IMR-90 (cell line): ENCODE measurements at regions not wholly inside any gene's neighbourhood (a gene's known extent, or its start where the extent isn't known, plus 50 kb on each side); places are given as distances from the start of the nearest gene placed in this dataset.
"Not testable (repeated sequence)": the region's sequence is repeated elsewhere in the genome, so short reads cannot be mapped to it uniquely, and the experiment has no call there.

ENCODE experiments used
- ATAC-seq: fragments of 200-7000 bp; cut with Tn5 transposase; 2 replicates; pipeline ENCODE4 v1.9.1; 2020; ENCODE audit warnings: low read depth, mild to moderate bottlenecking, moderate library complexity
- BruUV-seq: library from RNA; stranded (reverse); fragments of 400-500 nt; replicated peaks from 2 replicates; lab custom pipeline; 2021; lab: Mats Ljungman, UMichigan
- CTCF ChIA-PET: fragments of 300-600 bp; formaldehyde crosslinking; extraction: SDS; loops from one replicate; lab custom pipeline; 2021; ENCODE audit warnings: antibody characterized with exemption; lab: Yijun Ruan, JAX
- POLR2A ChIA-PET: fragments of 300-600 bp; sonication (Branson Sonifier 250); formaldehyde crosslinking; loops from one replicate; lab custom pipeline; 2022; ENCODE audit warnings: antibody characterized with exemption; ENCODE audit not compliant: unreplicated experiment; lab: Charles Lee
- DNase-seq: peaks from one replicate; pipeline ENCODE4 v3.0.0; 2013
- H2AFZ ChIP-seq: replicated peaks from 2 replicates; pipeline ENCODE3; 2013; ENCODE audit warnings: low read length, mild to moderate bottlenecking; ENCODE audit not compliant: poor library complexity
- H2AK5ac ChIP-seq: 2 replicates; pipeline ENCODE4 v1.6.1; 2013; ENCODE audit warnings: low read depth, low read length, inconsistent platforms
- H2AK9ac ChIP-seq: replicated peaks from 2 replicates; pipeline ENCODE3; 2013; ENCODE audit warnings: mild to moderate bottlenecking, low read depth, low read length, moderate library complexity; ENCODE audit not compliant: poor library complexity
- H2BK120ac ChIP-seq: 2 replicates; pipeline ENCODE4 v1.6.1; 2013; ENCODE audit warnings: low read depth, low read length, inconsistent platforms
- H2BK15ac ChIP-seq: 3 replicates; pipeline ENCODE4 v1.6.1; 2013; ENCODE audit warnings: low read depth, low read length, inconsistent platforms
- H2BK20ac ChIP-seq: 2 replicates; pipeline ENCODE4 v1.6.1; 2013; ENCODE audit warnings: low read depth, mild to moderate bottlenecking, inconsistent platforms, low read length, moderate library complexity
- H2BK5ac ChIP-seq: 2 replicates; pipeline ENCODE4 v1.6.1; 2013; ENCODE audit warnings: mild to moderate bottlenecking, low read depth, low read length, inconsistent platforms; ENCODE audit not compliant: poor library complexity, severe bottlenecking
- H3K14ac ChIP-seq: replicated peaks from 2 replicates; pipeline ENCODE4 v1.6.1; 2013; ENCODE audit warnings: low read depth, low read length, inconsistent platforms
- H3K18ac ChIP-seq: 2 replicates; pipeline ENCODE4 v1.6.1; 2013; ENCODE audit warnings: low read depth, low read length, control low read depth
- H3K23ac ChIP-seq: 2 replicates; pipeline ENCODE4 v1.6.1; 2013; ENCODE audit warnings: low read depth, low read length, inconsistent platforms
- H3K27ac ChIP-seq: 2 replicates; pipeline ENCODE4 v1.5.1; 2013; ENCODE audit warnings: mild to moderate bottlenecking, control low read depth, low read length; ENCODE audit not compliant: insufficient read depth
- H3K27me3 ChIP-seq: 2 replicates; pipeline ENCODE4 v1.6.1; 2013; ENCODE audit warnings: low read length; ENCODE audit not compliant: control insufficient read depth, insufficient read depth
- H3K36me3 ChIP-seq: 2 replicates; pipeline ENCODE4 v1.6.1; 2013; ENCODE audit warnings: low read length, mixed read lengths; ENCODE audit not compliant: control insufficient read depth, insufficient read depth
- H3K4ac ChIP-seq: 2 replicates; pipeline ENCODE4 v1.6.1; 2013; ENCODE audit warnings: low read depth, low read length, inconsistent platforms
- H3K4me1 ChIP-seq: 2 replicates; pipeline ENCODE4 v1.6.1; 2013; ENCODE audit warnings: low read length, mixed read lengths; ENCODE audit not compliant: control insufficient read depth, insufficient read depth
- H3K4me2 ChIP-seq: 2 replicates; pipeline ENCODE4 v1.6.1; 2013; ENCODE audit warnings: low read depth, mild to moderate bottlenecking, control low read depth, low read length, moderate library complexity
- H3K4me3 ChIP-seq: 2 replicates; pipeline ENCODE4 v1.5.1; 2013; ENCODE audit warnings: low read depth, mild to moderate bottlenecking, control low read depth, low read length, moderate library complexity; ENCODE audit not compliant: insufficient read depth
- H3K56ac ChIP-seq: 2 replicates; pipeline ENCODE4 v1.6.1; 2013; ENCODE audit warnings: low read length, inconsistent platforms; ENCODE audit not compliant: insufficient read depth; ENCODE audit errors: extremely low read depth
- H3K79me1 ChIP-seq, 2 experiments: 2 replicates each; pipeline ENCODE4 v1.6.1; 2013; ENCODE audit warnings: low read length in 2 of 2, inconsistent platforms in 1 of 2, low read depth in 1 of 2
- H3K9ac ChIP-seq: 2 replicates; pipeline ENCODE4 v1.6.1; 2013; ENCODE audit warnings: low read depth, low read length, control low read depth
- H3K9me1 ChIP-seq: 2 replicates; pipeline ENCODE4 v1.6.1; 2013; ENCODE audit warnings: low read length, inconsistent platforms; ENCODE audit not compliant: insufficient read depth
- H3K9me3 ChIP-seq: 2 replicates; pipeline ENCODE4 v1.6.1; 2013; ENCODE audit warnings: low read length; ENCODE audit not compliant: control insufficient read depth, insufficient read depth
- H4K20me1 ChIP-seq: 2 replicates; pipeline ENCODE4 v1.6.1; 2013; ENCODE audit warnings: low read length, inconsistent platforms; ENCODE audit not compliant: insufficient read depth
- H4K5ac ChIP-seq: 2 replicates; pipeline ENCODE4 v1.6.1; 2013; ENCODE audit warnings: mild to moderate bottlenecking, low read depth, low read length, control low read depth
- H4K8ac ChIP-seq, 2 experiments: 2 replicates each; pipeline ENCODE4 v1.6.1; 2013; ENCODE audit warnings: low read depth in 2 of 2, low read length in 2 of 2, control low read depth in 1 of 2, inconsistent platforms in 1 of 2
- H4K91ac ChIP-seq: 2 replicates; pipeline ENCODE4 v1.6.1; 2013; ENCODE audit warnings: low read depth, low read length, inconsistent platforms; ENCODE audit not compliant: insufficient read depth
- WGBS, 2 experiments: methylation state at CpG; one replicate each; pipeline versions ENCODE4 v1.1.5 to v1.1.7; 2013; ENCODE audit warnings: missing lambda C conversion rate in 2 of 2; ENCODE audit not compliant: insufficient read length in 1 of 2; ENCODE audit errors: extremely low coverage in 2 of 2; 5-methylcytosine and 5-hydroxymethylcytosine counted together
- dilution Hi-C: fragments of 300-500 bp; cut with HindIII; formaldehyde crosslinking; loops from one replicate; pipeline ENCODE4 v1.14.3; 2018; ENCODE audit warnings: low sequenced_read_pairs; ENCODE audit not compliant: unreplicated experiment
- in situ Hi-C: fragments of 300-500 bp; cut with MboI; formaldehyde crosslinking; loops from 3 replicates; pipeline ENCODE4 v1.14.3; 2019; ENCODE audit warnings: low sequenced_read_pairs, inconsistent platforms, mixed read lengths
- intact Hi-C: fragments of 100-400 bp; cut with micrococcal nuclease; formaldehyde crosslinking; loops from 2 replicates; pipeline ENCODE4 v1.10.0; 2022

DNA sequence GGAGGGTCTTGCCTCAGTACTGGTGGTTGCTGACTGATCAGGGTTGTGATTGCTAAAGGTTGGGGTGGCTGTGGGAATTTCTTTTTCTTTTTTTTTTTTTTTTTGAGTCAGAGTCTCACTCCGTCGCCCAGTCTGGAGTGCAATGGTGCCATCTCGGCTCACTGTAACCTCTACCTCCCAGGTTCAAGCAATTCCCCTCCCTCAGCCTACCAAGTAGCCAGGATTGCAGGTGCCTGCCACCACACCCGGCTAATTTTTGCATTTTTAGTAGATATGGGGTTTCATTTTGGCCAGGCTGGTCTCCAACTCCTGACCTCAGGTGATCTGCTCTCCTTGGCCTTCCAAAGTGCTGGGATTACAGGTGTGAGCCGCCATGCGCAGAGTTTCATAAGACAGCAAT is 632.9 kb upstream of the TPTE start:
- H2BK15ac ChIP-seq, H3K27me3 ChIP-seq: not testable (repeated sequence)

DNA sequence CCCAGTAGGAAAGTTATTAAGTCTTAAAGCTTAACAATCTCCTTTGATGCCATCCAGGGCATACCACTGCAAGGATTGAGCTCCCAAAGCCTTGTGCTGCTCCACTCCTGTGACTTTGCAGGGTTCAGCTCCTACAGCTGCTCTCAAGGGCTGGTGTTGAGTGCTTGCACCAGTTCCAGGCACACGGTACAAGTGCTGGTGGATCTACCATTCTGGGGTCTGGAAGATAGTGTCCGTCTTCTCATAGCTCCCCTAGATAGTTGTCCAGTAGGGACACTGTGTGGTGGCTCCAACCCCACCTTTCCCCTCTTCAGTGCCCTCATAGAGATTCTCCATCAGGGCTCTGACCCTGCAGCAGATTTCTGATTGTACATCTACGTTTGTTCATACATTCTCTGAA is 617.8 kb upstream of the TPTE start:
- H4K91ac ChIP-seq, H3K4me3 ChIP-seq, H3K56ac ChIP-seq, H3K27ac ChIP-seq, H4K20me1 ChIP-seq, H2BK15ac ChIP-seq, H3K4me2 ChIP-seq, CTCF ChIA-PET, H3K14ac ChIP-seq, intact Hi-C loops, DNase-seq, H4K8ac ChIP-seq, H3K9ac ChIP-seq, H3K4me1 ChIP-seq, H4K5ac ChIP-seq, dilution Hi-C loops, H3K9me1 ChIP-seq, H3K4ac ChIP-seq, H3K9me3 ChIP-seq, H2BK120ac ChIP-seq, H2AK9ac ChIP-seq, H3K79me1 ChIP-seq, H3K27me3 ChIP-seq, H3K18ac ChIP-seq, H2BK5ac ChIP-seq, H3K36me3 ChIP-seq, BruUV-seq, H2AFZ ChIP-seq, ATAC-seq, in situ Hi-C loops, POLR2A ChIA-PET, H3K23ac ChIP-seq, H2BK20ac ChIP-seq, H2AK5ac ChIP-seq: not testable (repeated sequence)
- 50% methylated on average over 1 of the region's 3 CpGs; no CpG with 5 or more reads in 1 of the 2 experiments for WGBS, 2 experiments

More for the DNA sequence above, 632.9 kb upstream of the TPTE start:
- H3K14ac ChIP-seq, H4K91ac ChIP-seq, H2AFZ ChIP-seq, H3K36me3 ChIP-seq, H2BK20ac ChIP-seq, H3K9me1 ChIP-seq, intact Hi-C loops, H3K9me3 ChIP-seq, H3K4me2 ChIP-seq, H3K27ac ChIP-seq, H3K9ac ChIP-seq, H4K20me1 ChIP-seq, H3K4ac ChIP-seq, H2BK5ac ChIP-seq, H3K56ac ChIP-seq, H4K5ac ChIP-seq, H4K8ac ChIP-seq, POLR2A ChIA-PET, H3K4me1 ChIP-seq, CTCF ChIA-PET, H3K23ac ChIP-seq, DNase-seq, H3K79me1 ChIP-seq, dilution Hi-C loops, in situ Hi-C loops, H3K4me3 ChIP-seq, H2AK9ac ChIP-seq, H2BK120ac ChIP-seq, H3K18ac ChIP-seq, ATAC-seq, H2AK5ac ChIP-seq, BruUV-seq: not testable (repeated sequence)
- whole genome bisulfite sequencing, 2 experiments: no CpG with 5 or more reads among the region's 6 CpGs
